Tibial nerve (tissue), 4 donors: ENCODE measurements at regions not wholly inside any gene's neighbourhood (a gene's known extent, or its start where the extent isn't known, plus 50 kb on each side); places are given as distances from the start of the nearest gene placed in this dataset.

Source experiments
- DNase-seq, 2 donors: peaks; one replicate each; pipeline ENCODE4 v3.0.0-alpha.2; 2019; ENCODE audit warnings: low spot score in 2 of 2
- H3K27ac ChIP-seq, 4 donors: fragments of 200-600 bp; sonication (generic) in 3 of 4; one replicate each; pipeline ENCODE4 v1.5.1; 2017 to 2019; ENCODE audit warnings: mild to moderate bottlenecking in 1 of 4
- H3K27me3 ChIP-seq, 2 donors: fragments of 200-600 bp; sonication (generic) in 1 of 2; one replicate each; pipeline versions ENCODE4 v1.5.1 to v1.6.0; 2017 to 2019
- H3K36me3 ChIP-seq, 3 donors: fragments of 200-600 bp; sonication (generic); one replicate each; pipeline ENCODE4 v1.5.1; 2018 to 2019
- H3K4me1 ChIP-seq, 4 donors: fragments of 200-600 bp; sonication (generic) in 3 of 4; one replicate each; pipeline ENCODE4 v1.5.1; 2017 to 2019
- H3K4me3 ChIP-seq, 4 donors: fragments of 200-600 bp; sonication (generic) in 3 of 4; one replicate each; pipeline ENCODE4 v1.5.1; 2017 to 2019; ENCODE audit warnings: mild to moderate bottlenecking in 1 of 4, moderate library complexity in 1 of 4
- H3K9me3 ChIP-seq, 4 donors: fragments of 200-600 bp; sonication (generic) in 3 of 4; one replicate each; pipeline ENCODE4 v1.5.1; 2017 to 2019
- EP300 ChIP-seq, 2 donors: sonication (generic); formaldehyde crosslinking; IDR thresholded peaks; one replicate each; pipeline ENCODE4 v1.6.1; 2017; ENCODE audit warnings: antibody characterized with exemption in 2 of 2, mild to moderate bottlenecking in 1 of 2
- POLR2A ChIP-seq, 2 donors: fragments of 450-650 bp; IDR thresholded peaks; one replicate each; pipeline ENCODE4 v1.6.1; 2017; ENCODE audit warnings: antibody characterized with exemption in 2 of 2, mild to moderate bottlenecking in 2 of 2, moderate library complexity in 2 of 2
- WGBS, 2 donors: methylation state at CpG; one replicate each; pipeline ENCODE4 v1.1.5; 2018; 5-methylcytosine and 5-hydroxymethylcytosine counted together
- TF ChIP-seq, protein P1 (sequence below), 5 experiments: fragments of 200-600 bp in 3 of 5; fragments of 450-650 bp in 2 of 5; sonication (generic) in 3 of 5; IDR thresholded peaks; one replicate each; pipeline ENCODE4 v1.5.1; 2016 to 2019; ENCODE audit warnings: antibody characterized with exemption in 5 of 5, mild to moderate bottlenecking in 3 of 5, moderate library complexity in 2 of 5

GRCh38 chr4:89511776-89512175 is 204.2 kb upstream of the GPRIN3 start:
- H3K4me1 ChIP-seq: no peaks in the 10 kb centered on the region
- TF ChIP-seq POLR2A (IDR thresholded peaks at IDR 0.05): no peak
- TF ChIP-seq, protein P1, sequence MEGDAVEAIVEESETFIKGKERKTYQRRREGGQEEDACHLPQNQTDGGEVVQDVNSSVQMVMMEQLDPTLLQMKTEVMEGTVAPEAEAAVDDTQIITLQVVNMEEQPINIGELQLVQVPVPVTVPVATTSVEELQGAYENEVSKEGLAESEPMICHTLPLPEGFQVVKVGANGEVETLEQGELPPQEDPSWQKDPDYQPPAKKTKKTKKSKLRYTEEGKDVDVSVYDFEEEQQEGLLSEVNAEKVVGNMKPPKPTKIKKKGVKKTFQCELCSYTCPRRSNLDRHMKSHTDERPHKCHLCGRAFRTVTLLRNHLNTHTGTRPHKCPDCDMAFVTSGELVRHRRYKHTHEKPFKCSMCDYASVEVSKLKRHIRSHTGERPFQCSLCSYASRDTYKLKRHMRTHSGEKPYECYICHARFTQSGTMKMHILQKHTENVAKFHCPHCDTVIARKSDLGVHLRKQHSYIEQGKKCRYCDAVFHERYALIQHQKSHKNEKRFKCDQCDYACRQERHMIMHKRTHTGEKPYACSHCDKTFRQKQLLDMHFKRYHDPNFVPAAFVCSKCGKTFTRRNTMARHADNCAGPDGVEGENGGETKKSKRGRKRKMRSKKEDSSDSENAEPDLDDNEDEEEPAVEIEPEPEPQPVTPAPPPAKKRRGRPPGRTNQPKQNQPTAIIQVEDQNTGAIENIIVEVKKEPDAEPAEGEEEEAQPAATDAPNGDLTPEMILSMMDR (IDR thresholded peaks at IDR 0.05): no peak
- H3K36me3 ChIP-seq: no peaks in the 10 kb centered on the region
- no peaks in the 10 kb centered on the region for H3K27me3 ChIP-seq
- 72 to 88% methylated on average over 7 of the region's 7 CpGs for WGBS, 2 donors
- no peaks in the 10 kb centered on the region for H3K9me3 ChIP-seq
- no peak overlapping the region for H3K4me3 ChIP-seq
- no peak for DNase-seq
- H3K27ac ChIP-seq: no peak overlapping the region

- Histone ChIP-seq H3K9me3 (no peaks in the 10 kb centered on the region), H3K27me3 (no peaks in the 10 kb centered on the region), H3K27ac (no peak overlapping the region), H3K4me3 (no peak overlapping the region), H3K4me1 (no peaks in the 10 kb centered on the region), H3K36me3 (no peaks in the 10 kb centered on the region)
- 73 to 78% methylated on average over 4 of the region's 4 CpGs for WGBS, 2 donors
- no peak for DNase-seq
- TF ChIP-seq POLR2A (IDR thresholded peaks at IDR 0.05): no peak
- TF ChIP-seq EP300 (IDR thresholded peaks at IDR 0.05): no peak
- TF ChIP-seq, protein P1 (IDR thresholded peaks at IDR 0.05): no peak
Observed at GRCh38 chr4:89509708-89510281, 202.2 kb upstream of the GPRIN3 start.

GRCh38 chr4:89506866-89507491 is 199.4 kb upstream of the GPRIN3 start:
- no peak overlapping the region for H3K4me3 ChIP-seq
- no peaks in the 10 kb centered on the region for H3K27me3 ChIP-seq
- H3K36me3 ChIP-seq: no peaks in the 10 kb centered on the region
- no peak for DNase-seq
- WGBS, 2 donors: 76 to 87% methylated on average over 3 of the region's 3 CpGs
- H3K9me3 ChIP-seq: no peaks in the 10 kb centered on the region
- TF ChIP-seq EP300 (IDR thresholded peaks at IDR 0.05) (no peak), POLR2A (IDR thresholded peaks at IDR 0.05) (no peak)
- TF ChIP-seq, protein P1 (IDR thresholded peaks at IDR 0.05): no peak
- no peaks in the 10 kb centered on the region for H3K4me1 ChIP-seq
- no peak overlapping the region for H3K27ac ChIP-seq

- WGBS, 2 donors: 67 to 76% methylated on average over 1 of the region's 1 CpG
Observed at GRCh38 chr4:89502581-89502980, 195.0 kb upstream of the GPRIN3 start.

More at GRCh38 chr4:89502581-89502980, 195.0 kb upstream of the GPRIN3 start:
- H3K4me3 ChIP-seq: no peak overlapping the region
- H3K36me3 ChIP-seq: no peaks in the 10 kb centered on the region
- H3K4me1 ChIP-seq: peaks cover 0 to 6% (median 0%) of the 10 kb centered on the region in 4 donors
- H3K27me3 ChIP-seq: no peaks in the 10 kb centered on the region
- no peak overlapping the region for H3K27ac ChIP-seq
- TF ChIP-seq POLR2A (IDR thresholded peaks at IDR 0.05): no peak
- TF ChIP-seq, protein P1 (IDR thresholded peaks at IDR 0.05): no peak
- DNase-seq: no peak
- no peaks in the 10 kb centered on the region for H3K9me3 ChIP-seq
